Astrocyte of the hippocampus (primary cell): ENCODE measurements at regions not wholly inside any gene's neighbourhood (a gene's known extent, or its start where the extent isn't known, plus 50 kb on each side); places are given as distances from the start of the nearest gene placed in this dataset.

Experiments
- DNase-seq: peaks from one replicate; pipeline ENCODE4 v3.0.0; 2011; ENCODE audit warnings: low read depth, low spot score

- DNase-seq = peak; percentile 81
Measured at GRCh38 chr1:38577937-38578270, 281.7 kb downstream of the RRAGC start.

- DNase-seq = no peak
Measured at GRCh38 chr1:38577385-38577784, 282.2 kb downstream of the RRAGC start.

DNA sequence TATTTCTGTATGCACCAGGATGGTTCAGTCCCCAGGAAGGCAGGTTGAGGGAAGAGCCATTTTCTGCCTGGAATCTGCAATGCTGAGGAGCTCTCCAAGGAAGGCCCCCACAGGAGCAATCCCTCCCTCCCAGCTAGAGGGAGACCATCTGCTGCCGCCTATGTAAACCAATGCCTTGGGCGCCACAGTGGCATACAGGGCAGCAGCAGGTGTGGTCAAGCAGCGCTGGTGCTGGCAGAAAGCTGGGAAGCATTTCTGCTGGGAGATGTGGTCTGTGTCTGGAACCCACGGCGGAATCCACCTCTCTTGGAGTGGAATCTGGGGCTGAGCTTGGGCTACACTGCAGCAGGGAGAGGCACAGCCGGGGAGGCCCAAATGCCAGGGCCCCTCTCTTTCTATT is 283.3 kb downstream of the RRAGC start:
- no peak for DNase-seq

GRCh38 chr1:38571726-38572125 is 287.8 kb downstream of the RRAGC start:
- DNase-seq = no peak

DNA sequence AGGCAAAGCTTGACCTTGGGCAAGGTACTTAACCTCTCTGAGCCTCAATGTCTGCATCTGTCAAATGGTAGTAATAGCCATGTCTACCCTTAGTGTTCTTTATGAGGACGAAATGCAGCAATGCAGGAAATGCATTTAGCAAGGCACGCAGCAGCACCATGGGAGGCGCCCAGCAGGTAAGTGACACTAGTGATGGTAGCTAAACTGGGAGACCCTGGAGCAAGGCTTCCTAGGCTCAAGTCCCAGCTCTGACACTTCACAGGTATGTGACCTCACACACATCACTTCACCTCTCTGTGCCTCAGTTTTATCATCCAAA is 289.0 kb downstream of the RRAGC start:
- DNase-seq = no peak

DNA sequence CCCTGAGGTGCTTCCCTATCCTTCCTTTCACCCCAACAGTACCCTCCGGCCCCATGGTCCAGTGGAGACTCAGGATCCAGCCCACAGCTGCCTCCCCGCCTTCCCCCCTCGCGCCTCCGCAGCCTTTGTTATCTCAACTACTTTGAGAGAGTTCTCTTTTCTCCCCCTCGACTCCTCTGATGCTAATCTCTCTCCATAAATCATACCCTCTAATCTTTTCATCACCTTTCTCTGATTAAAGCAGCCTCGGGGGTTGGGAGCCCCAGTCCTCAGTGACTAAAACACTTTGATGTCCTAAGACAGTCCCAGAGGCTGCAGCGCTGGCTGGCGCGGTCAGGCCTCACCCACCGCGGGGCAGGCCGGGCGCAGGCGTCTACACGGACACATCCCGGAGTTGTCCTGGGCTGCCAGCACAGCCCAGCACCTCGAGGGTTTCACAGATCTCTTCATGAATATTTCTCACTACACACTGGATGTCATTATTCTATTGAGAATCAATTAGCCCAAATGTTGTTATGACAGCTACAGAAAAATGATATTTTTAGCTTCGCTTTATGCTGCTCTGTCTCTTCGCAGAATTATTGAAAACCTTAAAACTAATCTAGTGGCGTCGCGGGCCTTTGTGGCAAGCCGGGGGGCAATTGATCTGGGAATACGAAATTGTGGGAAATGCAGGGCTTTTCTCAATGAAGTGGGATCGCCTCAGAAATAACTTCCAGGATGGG is 289.5 kb downstream of the RRAGC start:
- no peak for DNase-seq

- no peak for DNase-seq
Measured at GRCh38 chr1:38568061-38568857, 291.3 kb downstream of the RRAGC start.

DNA sequence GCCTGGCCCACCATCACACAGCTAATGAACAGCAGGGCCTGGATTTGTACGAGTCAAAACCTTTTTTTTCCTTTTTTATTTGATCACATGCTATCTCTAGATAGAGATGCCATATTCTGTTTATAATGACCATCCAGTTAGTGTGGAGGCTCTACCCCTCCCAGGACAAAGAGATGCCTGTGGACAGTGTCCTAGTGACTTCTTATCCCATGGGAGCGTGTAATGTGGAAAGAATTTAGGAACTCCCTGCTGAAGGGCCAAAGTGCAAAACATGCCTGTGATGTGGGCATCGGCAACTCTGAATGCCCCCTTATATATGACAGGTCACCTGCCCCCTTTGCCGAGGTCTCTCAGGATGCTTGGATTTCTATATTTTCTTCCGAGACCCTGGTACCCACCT is 292.2 kb downstream of the RRAGC start:
- DNase-seq = no peak

DNA sequence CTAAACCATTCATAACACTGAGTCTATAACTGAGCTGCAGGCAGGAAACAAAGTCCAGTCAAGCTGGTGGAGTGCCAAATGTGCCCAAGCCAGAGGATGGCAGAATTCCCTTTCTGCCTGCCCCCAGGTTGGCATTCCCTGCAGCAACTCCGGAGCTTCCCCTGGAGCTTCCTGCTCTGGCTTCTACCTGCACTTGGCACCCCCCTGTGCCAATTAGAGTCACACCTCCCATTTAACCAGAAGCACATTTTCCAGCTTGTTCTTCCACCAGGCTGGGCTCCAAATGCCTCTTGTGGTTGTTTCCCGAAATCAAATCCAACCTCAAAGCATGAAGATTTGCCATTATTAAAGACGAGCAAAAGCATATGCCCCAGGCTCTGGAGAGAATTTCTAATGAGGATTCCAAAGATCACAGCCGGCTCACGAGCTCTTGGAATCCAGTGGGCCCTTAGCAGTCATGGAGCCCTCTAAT is 294.5 kb downstream of the RRAGC start:
- peak; percentile 72 for DNase-seq

DNA sequence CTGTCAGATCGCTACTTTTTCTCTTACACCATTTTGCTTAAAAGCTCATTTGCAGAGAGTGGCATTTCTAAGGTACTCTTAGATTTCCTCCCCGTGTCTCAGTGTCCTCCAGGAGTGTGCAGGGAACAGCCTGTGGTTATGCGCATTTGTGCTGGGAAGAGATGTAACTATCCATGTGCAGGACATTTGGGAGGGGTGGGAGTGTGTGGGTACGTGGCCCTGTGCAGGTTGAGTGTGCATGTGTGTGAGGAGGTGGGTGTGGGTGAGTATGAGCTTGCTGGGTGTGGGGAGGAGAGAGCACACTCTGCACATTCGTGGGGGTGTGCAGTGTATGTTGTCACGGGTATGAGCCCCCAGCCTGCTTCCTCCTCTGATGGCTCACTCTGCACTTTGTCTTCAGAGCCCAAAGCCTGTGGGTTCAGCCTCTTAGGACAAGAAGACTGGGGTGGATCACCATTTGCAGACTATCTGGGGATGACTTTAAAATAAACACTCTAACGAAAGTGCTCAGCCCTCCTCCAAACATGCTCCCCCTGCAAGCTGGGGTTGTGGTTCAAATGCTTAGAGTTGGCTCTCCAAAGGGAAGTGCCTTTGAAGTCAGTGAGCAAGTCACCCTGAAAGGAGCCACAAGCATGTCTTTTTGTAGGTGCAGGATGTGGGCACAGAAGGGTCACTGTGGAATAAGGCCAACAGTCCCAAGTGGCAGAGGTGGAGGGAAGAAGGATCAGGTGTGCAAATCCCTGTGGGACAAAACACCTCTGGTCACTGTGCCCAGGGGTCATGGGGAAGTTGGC is 295.4 kb downstream of the RRAGC start:
- DNase-seq = no peak

DNA sequence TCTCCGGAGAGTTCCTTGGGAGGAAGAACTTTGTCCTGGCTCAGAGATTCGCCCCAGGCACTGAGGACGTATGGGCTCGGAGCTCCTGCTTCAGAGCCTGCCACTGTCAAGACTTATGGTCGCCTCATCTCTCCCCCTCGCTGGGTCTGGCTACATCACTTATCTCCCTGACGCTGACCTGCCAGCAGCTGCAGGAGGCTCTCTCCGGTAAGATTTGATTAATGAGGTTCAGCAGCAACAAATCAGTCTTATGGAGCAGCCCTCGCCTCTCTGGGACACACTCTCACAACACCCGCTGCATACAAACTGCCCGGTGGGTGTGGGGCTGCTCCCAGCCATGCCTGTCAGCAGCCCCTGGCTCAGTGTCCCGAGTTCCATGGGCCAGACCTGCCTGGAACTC is 297.8 kb downstream of the RRAGC start:
- no peak for DNase-seq

DNA sequence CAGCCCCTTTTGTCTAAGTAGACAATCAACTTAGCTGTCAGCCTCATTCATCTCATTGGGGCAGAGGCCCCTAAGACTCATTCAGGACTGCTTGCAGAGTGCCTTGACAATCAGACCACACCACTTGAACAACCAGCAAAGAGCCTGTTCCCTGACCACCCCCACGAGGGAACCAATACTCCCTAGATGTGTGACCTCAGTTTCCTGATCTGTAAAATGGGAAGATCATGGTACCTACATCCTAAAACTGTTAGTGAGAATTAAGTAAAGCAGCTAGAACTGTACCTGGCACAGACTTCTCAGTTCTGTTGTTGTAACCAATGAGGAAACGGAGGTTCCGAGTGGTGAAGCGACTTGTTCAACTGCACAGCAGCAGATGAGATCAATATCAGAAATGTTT is 298.5 kb downstream of the RRAGC start:
- DNase-seq = no peak

GRCh38 chr1:38560457-38560856 is 299.1 kb downstream of the RRAGC start:
- DNase-seq = no peak

DNA sequence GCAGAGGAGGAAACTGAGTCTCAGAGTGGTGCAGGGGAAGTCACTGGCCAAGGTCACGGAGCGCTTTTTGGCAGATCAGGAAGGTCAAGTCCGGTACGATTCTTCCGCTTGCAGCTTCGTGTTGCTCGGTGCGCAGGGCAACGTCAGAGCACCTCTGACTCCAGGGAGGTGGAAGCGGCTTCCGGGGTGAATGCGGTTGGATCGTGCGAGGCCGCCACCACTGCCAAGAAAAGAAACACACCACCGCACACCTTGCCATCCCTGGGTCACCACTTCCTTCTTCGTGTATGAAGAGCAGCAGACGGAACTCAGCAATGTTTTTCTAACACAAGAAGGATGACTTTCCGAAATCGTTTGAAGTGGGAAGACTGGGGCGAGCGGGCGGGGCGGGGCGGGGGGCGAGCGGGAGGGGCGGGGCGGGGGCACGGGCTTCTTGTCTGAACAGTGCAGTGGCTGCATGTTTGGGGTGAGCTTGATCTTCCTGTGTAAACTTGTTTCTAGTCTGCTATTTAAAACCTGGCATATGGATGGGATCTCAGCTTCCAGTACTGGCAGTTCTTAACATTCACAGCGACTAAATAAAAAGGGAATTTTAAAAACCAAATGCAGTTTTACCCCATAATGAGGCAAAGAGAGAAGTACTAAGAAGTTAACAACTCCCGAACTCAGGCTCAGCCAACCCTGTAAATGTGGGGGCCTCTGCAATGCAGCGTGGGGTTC is 300.0 kb downstream of the RRAGC start:
- no peak for DNase-seq

GRCh38 chr1:38558500-38559445 is 300.8 kb downstream of the RRAGC start:
- DNase-seq = peak; percentile 51

GRCh38 chr1:38558055-38558454 is 301.5 kb downstream of the RRAGC start:
- no peak for DNase-seq

DNA sequence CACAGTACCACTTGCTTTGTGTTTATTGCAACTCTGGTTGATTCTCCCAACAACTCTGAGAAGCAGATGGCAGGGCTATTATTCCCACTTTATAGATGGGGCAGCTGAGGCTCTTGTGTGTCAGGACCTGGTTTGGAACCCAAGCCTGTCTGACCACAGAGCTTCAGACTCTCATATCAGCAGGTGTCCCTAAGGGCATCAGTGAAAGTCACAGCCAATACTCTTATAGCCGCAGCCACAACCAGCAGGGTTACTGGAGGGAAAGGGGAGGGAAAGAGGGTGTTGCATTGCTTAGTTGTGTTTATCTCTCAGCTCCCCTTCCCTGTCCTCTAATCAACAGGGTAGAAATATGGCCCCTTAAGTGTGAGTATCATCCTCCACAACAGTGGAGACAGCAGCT is 304.0 kb downstream of the RRAGC start:
- DNase-seq = no peak

GRCh38 chr1:38555130-38555529 is 304.4 kb downstream of the RRAGC start:
- no peak for DNase-seq

- no peak for DNase-seq
Measured at GRCh38 chr1:38551318-38552307, 308.0 kb downstream of the RRAGC start.

GRCh38 chr1:38549191-38549590 is 310.4 kb downstream of the RRAGC start:
- DNase-seq = no peak
